Hematopoietic multipotent progenitor cell treated with erythropoietin and hydrocortisone succinate and interleukin-3 and kit ligand, for 4 days (in vitro differentiated cells): ENCODE measurements at regions not wholly inside any gene's neighbourhood (a gene's known extent, or its start where the extent isn't known, plus 50 kb on each side); places are given as distances from the start of the nearest gene placed in this dataset.

Source experiments
- DNase-seq: peaks from one replicate; pipeline ENCODE4 v3.0.0-alpha.2; 2015

DNA sequence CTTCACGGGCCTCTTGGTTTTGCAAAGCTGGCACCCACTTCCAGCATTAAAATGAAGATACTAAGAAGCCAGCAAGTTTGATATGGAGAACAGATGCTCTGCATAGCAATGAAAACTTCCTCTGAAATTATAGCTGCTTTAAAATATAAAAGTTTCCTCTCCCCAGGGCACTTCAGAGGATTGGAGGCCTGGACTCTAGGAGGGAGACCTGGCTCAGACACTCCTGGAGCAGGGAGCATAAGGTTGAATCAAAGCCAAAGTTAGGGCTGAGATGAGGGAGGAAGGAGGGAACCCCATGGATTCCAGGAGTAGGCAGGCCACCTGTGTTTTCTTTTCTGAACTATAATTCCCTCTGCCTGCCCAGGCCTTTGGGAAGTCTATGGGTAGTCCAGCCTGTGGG is 176.0 kb upstream of the RPL38 start:
- no peak for DNase-seq

DNA sequence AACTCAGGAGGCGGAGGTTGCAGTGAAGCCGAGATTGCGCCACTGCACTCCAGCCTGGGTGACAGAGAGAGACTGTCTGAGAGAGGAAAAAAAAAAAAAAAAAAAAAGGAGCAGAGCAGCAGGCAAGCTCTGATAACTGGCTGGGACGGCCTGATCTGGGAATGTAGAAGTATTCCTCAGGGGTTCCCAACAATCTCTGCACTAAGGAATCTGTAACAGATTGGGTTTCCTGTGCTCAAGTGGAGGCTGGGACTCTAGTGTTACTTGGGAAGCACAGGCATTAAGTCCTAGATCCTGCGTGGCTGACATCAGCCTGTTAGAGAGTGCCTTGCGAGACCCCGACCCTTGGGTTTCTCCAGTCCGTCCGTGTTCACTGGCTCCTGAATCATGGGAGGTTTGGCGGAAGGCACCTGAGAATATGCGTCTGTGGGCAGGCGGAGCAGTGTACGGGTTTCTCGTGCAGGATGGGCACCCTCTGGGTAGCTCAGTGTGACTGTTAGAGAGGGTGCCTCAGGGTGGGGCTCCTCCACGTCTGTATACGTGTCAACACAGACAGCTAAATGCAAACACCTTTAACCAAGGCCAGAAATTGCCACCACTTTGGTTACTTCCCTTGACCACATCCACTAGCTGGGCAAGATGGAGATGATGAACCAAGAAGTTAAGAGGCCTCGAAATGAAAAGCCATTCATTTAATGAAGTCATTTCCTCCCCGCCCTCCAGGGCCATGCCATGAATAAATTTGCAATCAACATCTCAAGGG is 174.9 kb upstream of the RPL38 start:
- no peak for DNase-seq

DNA sequence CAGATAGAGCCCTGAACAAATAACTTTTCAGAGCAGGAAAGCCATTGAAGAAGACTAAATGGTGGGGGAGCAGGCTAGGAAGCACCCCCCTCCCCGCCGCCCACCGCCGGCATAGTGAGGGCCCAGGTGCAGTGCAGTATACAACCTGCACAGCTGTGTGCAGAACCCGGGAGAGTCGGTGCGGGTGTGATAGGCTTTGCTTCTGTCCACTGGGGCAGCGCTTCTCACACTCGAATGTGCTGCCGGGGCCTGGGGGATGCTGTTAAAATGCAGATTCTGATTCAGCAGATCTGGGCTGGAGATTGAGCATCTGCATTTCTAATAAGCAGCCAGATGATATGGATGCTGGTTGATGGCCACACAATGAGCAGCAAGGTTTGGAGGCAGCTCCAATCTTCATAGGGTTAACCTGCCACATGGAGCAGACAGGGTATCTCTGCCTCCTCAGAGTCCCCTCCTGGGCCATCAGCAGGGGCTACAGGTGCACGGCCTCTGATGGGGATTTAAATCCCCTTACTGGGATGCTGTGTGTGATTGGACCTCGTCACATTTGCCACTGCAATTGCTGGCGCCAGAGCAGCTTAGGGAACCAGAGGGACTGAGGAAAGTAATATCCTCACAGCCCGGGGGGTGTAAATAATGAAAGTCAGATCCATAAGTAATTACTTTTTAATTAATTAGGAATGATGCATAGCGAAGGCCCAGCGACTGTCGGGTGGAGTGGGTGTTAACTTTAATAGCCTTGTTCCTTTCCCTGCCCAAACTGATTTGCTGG is 172.0 kb upstream of the RPL38 start:
- no peak for DNase-seq

- DNase-seq = no peak
Measured at GRCh38 chr17:74032222-74032621, 171.3 kb upstream of the RPL38 start.

GRCh38 chr17:74037320-74037719 is 166.2 kb upstream of the RPL38 start:
- peak; percentile 87 for DNase-seq

- no peak for DNase-seq
Measured at GRCh38 chr17:74040291-74040690, 163.2 kb upstream of the RPL38 start.

- DNase-seq = no peak
Measured at GRCh38 chr17:74040729-74041128, 162.7 kb upstream of the RPL38 start.

DNA sequence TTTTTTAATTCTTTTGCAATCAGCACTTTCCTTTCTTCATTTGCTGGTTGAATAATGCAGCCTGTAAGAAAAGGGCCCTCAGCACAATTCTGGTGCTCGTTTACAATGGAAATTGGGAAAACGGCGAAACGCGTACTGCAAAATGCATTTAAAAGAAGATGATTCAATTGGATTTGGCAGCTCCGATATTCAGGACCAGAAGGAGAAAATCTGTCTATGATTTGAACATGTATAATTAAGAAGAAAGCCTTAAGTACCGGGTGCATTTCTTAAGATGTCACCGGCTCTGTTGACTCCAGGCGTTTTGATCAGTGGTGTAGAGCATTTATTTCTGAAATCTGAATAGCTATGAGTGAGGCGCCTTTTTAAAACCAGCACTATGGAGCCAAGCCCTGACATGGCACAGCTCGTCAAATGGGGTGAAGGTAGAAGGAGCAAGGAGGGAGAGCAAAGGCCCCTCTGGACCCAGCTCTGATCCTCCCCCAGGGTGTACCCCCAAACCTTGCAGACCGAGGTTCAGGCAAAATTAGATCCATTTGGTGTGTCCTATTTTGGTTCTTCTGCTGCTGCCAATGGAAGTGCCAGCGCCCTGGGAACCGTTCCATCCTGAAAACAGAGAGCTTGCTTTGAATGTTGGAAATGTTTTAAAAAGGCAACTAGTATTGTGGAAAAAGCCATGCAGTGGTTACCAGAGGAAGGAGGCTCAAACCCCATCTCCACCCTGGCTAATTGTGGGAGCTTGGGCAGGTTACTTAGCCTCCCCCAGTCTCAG is 161.4 kb upstream of the RPL38 start:
- DNase-seq = no peak

DNA sequence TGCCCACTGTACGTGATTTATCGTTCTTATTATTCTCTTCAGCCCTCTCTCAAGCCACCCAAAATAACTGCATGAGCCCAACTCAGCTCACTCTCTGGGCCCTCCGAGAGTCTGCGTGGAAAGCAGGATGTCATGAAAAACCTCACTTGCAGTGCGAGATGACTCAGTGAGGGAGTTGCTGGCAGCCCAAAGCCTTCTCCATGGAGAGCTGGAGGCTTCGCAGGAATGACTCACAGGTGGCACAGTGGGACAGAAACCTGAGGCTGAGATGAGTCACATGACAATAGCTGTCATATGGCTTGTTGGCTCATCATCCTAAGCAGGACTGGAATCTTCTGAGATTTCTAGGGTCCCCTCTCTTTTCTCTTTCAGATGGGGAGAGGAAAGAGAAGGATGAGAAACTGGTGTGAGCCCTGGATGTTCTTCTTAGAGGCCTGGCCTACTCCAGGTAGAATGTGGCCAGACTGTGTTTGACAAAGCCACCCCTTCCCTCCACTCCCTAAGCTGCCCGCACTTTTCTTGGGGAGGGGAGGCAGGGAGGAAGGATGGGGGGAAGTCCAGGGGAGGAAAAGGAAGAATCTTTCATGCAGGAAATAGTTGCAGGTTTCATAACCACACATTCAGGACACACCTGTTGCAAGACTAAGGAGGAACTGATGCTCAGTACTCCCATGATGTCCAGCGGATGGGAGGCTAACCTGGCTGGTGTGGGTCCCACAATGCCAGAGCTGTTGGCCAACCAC is 160.6 kb upstream of the RPL38 start:
- DNase-seq = no peak

DNA sequence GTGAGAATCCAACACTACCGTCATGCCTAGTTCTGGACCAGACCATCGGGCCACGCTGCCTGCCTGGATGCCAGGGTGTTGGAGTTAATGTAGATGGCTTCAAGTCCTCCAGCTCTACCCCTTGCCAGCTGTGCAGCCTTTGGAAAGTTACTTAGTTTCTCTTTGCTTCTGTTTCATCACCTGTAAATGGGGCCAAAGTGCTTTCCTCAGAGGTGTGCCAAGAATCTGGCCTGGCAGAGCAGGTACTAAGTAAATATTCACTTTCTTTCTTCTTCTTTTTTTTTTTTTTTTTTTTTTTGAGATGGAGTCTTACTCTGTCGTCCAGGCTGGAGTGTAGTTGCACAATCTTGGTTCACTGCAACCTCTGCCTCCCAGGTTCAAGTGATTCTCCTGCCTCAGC is 159.5 kb upstream of the RPL38 start:
- DNase-seq = no peak

- DNase-seq = no peak
Measured at GRCh38 chr17:74045608-74046280, 157.7 kb upstream of the RPL38 start.

GRCh38 chr17:74049167-74049966 is 154.1 kb upstream of the RPL38 start:
- no peak for DNase-seq

GRCh38 chr17:74049967-74050458 is 153.5 kb upstream of the RPL38 start:
- DNase-seq = no peak

DNA sequence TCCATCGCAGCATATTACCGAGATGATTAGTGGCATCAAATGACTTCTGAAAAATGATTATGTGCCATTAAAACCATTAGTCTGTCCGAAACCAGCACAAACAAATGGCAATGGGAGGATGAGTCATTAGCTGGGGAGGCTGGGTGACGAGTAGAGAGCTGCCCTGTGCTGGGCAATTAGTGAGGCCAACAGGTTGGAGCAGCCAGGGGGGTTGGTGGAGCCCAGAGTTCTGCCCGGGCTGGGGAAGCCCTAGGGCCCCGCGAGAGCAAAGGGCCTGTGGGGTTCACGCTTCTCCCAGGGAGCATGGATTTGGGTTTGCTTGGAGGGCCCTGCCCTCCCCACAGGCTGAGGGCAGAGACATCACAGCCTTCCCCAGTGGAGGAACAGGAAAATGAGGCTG is 152.1 kb upstream of the RPL38 start:
- no peak for DNase-seq

DNA sequence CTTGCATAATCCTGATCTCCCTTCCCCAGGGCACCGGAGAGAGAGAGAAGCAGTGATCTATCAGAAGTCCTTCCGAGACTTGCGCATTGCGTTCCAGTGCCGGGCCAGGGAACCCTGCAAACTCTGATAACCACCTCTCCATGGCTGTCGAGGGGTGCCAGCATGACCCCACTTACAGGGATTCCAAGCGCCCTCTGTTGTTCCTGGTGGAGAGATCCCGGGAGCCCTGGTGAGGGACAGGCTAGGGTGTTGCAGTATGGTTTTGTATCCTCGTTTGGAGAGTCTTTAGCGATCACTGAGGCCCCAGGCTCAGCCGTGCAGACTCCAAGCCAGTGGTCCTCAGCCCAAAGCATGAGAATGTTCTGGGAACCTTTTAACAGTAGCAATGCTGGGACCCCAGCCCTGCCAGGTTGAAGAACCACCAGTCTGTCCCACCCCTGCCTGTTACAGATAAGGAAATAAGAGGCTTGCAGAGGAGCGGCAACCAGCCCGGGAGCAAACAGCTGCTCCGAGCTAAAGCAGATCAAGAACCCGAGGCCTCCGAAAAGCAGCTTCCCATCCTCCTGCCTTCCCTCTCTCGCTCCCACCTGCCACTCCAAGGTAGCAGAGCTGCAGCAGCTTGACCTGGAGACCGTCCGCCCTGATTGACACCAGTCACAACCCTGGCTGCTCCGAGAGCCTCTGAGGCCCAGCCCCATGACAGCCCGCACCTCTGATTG is 150.3 kb upstream of the RPL38 start:
- DNase-seq = no peak

DNA sequence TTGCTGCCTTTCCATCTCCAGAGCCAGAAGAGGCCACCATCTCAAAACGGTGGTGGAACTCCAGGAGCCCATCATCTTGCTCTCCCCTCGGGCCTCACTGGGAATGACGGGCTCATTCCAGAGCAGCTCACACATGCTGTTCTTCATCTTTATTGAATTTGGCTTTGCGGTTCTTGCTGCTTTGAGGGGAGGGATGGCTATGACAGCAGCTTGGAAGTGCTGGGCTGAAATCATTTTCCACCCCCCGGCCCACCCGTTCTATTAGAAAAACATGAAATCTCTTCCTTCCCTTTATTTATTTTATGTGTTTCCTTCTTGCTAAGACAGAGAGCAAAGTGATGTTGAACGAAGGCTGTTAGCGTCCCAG is 149.8 kb upstream of the RPL38 start:
- no peak for DNase-seq

GRCh38 chr17:74054249-74054648 is 149.2 kb upstream of the RPL38 start:
- DNase-seq = no peak

GRCh38 chr17:74055508-74056160 is 147.8 kb upstream of the RPL38 start:
- DNase-seq = no peak

DNA sequence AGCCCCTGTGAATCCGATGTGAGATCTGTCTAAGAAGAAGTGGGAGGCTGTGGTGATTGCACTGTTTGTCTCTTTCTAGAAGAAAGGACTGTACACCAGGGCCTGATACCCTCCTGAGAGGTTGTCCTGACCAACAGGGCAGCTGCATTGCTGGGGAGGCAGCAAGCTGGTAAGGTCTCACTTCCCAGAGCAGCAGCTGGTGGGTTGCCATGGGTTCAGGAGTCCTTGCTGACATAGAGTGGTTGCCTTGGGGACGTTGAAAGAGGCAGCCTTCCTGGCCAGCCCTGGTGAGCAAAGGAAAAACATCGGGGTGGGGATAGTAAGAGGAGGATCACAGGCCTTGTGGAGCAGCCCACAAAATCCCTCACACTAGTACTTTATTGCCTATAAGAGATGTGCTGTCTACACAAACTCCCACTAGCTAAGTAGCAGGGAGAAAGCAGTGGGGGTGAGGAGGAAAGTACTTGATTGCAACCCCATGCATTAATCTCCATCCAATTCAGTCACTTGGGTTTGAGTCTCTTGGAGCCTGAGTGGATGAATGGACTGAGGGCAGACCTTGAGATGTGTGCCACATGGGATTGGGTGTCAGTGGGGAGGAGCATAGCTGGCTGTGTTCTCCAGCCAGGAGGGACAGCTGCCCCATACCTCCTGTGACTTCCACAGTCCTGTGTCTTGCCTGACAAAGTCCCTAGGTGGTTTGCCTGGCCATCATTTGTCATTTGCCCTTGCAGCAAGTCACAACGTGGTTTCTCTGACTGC is 143.8 kb upstream of the RPL38 start:
- DNase-seq = no peak
